GM19238 (cell line): ENCODE measurements at regions not wholly inside any gene's neighbourhood (a gene's known extent, or its start where the extent isn't known, plus 50 kb on each side); places are given as distances from the start of the nearest gene placed in this dataset.
"Not testable (repeated sequence)": the region's sequence is repeated elsewhere in the genome, so short reads cannot be mapped to it uniquely, and the experiment has no call there.

Source experiments
- DNase-seq: peaks from one replicate; pipeline ENCODE4 v3.0.0; 2011; ENCODE audit warnings: low spot score; ENCODE audit not compliant: insufficient read length

- no peak for DNase-seq
These were observed 128.8 kb downstream of the LMNTD1 start for GRCh38 chr12:25424211-25424731.

DNA sequence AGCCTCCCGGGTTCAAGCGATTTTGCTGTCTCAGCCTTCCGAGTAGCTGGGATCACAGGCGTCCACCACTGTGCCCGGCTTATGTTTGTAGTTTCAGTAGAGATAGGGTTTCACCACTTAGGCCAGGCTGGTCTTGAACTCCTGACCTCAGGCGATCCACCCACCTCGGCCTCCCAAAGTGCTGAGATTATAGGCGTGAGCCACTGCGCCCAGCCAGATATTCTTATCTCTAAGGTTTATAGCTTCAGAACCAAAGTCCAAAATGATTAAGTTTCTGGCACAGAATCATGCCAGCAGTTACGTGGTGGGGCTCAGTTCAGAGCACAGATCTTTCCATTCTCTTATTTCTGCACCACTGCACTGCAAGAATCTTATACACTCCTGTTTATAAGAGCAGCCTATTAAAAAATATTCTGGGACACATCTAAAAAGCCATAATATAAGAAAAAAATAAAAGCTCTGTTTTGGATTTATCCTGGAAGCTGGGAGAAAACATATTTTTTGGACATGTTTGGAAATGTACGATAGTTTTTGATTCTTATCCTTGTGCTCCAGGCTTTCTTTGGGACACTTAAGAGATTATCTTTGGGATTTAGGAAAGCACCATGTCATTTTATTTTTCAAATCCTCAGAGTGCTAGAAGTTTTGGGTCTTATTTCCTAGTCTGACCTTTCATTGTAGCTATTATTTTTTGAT lies 129.6 kb downstream of the LMNTD1 start:
- DNase-seq = no peak

GRCh38 chr12:25422241-25422640 lies 130.8 kb downstream of the LMNTD1 start:
- DNase-seq = no peak

- no peak for DNase-seq
These were observed 131.4 kb downstream of the LMNTD1 start for GRCh38 chr12:25421651-25422167.

DNA sequence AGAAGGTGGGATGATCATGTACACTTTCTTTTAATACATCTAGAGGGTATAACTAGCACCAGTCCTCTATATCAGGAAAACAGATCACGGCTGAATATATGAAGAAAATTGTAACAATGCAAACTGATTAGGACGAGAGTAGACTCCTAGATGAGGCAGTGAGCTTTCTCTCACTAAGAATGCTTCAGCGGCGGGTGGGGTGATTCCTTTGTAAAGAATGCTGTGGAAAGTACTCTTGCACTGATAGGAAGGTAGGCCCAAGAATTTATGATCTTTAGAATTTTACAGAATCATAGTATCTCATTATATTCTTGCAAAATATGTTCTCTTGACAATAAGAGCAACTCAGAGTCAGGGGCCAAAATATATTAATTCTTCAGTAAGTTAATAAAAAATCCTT lies 133.0 kb downstream of the LMNTD1 start:
- DNase-seq = no peak

DNA sequence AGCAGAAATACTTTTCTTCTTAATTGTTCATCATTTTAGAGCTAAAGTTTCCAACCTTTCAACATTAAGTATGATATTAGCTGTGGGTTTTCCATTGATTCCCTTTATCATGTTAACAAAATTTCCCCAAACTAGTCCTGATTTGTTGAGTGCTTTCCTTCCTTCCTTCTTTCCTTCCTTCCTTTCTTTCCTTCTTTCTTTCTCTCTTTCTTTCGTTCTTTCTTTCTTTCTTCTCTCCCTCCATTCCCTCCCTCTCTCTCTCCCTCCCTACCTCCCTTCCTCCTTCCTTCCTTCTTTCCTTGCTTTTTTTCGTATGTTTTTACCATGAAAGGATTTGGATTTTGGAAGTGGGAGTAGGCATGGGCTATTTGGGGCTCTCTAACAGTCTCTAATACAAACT lies 133.5 kb downstream of the LMNTD1 start:
- DNase-seq = no peak

GRCh38 chr12:25417071-25417470 lies 136.0 kb downstream of the LMNTD1 start:
- DNase-seq = no peak

DNA sequence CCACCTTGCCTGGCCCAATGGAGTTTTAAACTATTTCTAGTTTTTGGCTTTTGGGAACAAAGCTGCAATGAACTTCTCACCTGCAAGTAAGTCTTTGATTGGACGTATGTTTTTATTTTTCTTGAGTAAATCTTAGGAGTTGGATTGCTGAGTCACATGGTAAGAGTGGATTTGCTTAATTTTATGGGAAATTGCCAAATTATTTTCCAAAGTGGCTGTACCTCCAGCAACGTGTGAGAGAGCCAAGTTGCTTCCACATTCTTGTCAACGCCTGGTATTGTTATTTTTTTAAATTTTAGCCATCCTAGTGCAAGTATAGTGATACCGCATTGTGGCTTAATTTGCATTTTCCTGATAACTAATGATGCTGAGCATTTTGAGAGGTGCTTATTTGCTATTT lies 136.6 kb downstream of the LMNTD1 start:
- no peak for DNase-seq

DNA sequence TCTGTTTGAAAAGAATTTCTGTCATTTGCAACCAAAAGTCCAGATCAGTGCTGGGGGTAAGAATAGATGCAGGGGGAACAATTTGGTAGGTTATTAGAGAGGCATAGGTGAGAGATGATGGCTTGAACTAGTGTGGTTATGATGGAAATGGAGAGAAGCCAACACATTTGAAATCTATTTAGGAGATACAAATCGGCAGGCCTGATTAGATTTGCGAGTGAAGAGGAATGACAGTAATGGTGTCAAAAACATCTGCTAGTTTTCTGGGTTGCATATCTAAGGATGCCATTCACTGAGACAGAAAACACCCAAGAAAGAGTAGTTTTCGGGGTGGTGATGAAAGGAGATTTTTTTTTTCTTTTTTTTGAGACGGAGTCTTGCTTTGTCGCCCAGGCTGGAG lies 138.1 kb downstream of the LMNTD1 start:
- no peak for DNase-seq

- no peak for DNase-seq
These were observed 140.3 kb downstream of the LMNTD1 start for GRCh38 chr12:25412735-25413134.

GRCh38 chr12:25404955-25405354 lies 148.1 kb downstream of the LMNTD1 start:
- no peak for DNase-seq

GRCh38 chr12:25401547-25402345 lies 151.0 kb upstream of the KRAS start:
- DNase-seq = no peak

- DNase-seq = no peak
These were observed 146.3 kb upstream of the KRAS start for GRCh38 chr12:25397001-25397400.

- no peak for DNase-seq
These were observed 144.5 kb upstream of the KRAS start for GRCh38 chr12:25395227-25395626.

DNA sequence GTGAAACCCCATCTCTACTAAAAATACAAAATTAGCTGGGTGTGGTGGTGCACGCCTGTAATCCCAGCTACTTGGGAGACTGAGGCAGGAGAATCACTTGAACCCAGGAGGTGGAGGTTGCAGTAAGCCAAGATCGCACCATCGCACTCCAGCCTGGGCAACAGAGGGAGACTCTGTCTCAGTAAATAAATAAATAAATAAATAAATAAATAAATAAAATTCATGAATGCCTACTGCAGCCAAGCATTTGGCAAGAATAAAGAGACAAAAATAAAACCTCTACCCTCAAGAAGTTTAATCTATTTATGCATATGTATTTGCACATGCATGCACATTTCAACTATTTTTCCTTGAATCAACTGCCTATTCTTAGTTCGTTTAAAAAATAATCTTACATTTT lies 144.0 kb upstream of the KRAS start:
- not testable (repeated sequence) for DNase-seq

GRCh38 chr12:25394025-25394424 lies 143.3 kb upstream of the KRAS start:
- no peak for DNase-seq

GRCh38 chr12:25391346-25391745 lies 140.6 kb upstream of the KRAS start:
- DNase-seq = not testable (repeated sequence)

DNA sequence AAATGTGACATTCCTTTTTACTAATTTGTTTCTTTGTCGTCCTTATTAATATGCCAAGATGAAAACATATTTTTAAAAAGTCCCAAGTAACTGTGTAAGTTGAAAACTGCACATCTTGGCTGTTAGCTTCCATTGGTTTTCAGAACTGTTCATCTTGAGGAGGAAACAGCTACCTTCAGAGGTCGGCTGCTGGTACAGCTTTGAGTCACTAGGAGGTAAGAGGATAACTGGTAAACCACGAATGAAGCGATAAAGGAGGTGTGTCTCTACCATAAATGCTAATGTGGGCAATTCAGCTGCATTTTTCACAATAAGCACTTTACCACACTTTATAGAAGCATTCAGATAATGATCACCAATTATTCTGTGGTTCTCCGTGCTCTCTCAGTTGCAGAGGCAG lies 137.5 kb upstream of the KRAS start:
- DNase-seq = peak; percentile 7

- DNase-seq = no peak
These were observed 137.0 kb upstream of the KRAS start for GRCh38 chr12:25387732-25388050.

DNA sequence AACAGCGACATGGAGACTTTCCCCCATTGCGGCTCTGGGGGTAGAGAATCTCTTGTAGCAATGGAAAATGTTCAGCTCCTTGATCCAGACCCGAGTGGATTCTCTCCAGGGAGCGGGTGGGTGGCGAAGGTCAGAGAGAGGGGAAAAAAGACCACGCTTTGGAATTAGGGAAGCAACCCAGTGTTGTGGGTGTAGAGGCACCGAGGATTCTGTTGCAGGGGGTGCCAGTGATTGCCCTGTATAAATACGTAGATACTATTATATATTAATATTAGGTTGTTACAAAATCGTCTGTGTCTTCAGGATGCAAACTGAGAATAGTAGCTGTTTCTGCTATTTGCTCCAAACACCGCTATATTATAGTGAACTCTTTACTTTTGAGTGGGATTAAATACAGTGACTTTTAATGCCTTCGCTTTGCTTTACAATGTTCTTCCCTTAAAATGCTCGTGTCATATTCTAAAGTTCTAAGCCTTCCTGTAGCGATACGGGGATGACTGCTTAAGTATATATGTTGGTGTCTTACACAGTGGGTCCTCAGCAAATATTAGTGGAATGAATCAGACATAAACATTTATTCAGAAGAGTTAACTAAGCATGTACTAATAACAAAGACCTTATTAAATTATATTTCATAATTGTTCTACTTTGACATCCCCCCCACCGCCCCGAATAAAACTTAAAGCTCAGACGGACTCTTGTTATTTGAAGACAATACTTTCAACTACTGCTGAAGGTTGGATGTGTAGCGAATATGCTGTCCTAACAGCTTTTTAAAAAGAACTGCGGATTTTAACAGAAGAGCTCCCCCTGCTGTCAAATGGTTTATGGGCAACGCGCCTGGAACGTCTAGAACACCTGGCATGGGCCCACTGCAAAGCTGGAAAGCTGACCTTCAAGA lies 136.4 kb upstream of the KRAS start:
- peak; percentile 45 for DNase-seq

GRCh38 chr12:25384893-25385248 lies 134.1 kb upstream of the KRAS start:
- DNase-seq = no peak
